HUES6 (cell line): ENCODE measurements at regions not wholly inside any gene's neighbourhood (a gene's known extent, or its start where the extent isn't known, plus 50 kb on each side); places are given as distances from the start of the nearest gene placed in this dataset.

Experiments
- H3K27ac ChIP-seq: 2 replicates; pipeline ENCODE4 v1.7.0; 2013; ENCODE audit warnings: low read depth, mild to moderate bottlenecking, low read length, inconsistent platforms
- H3K27me3 ChIP-seq: 2 replicates; pipeline ENCODE4 v1.6.1; 2013; ENCODE audit warnings: low read length; ENCODE audit not compliant: control insufficient read depth, insufficient read depth
- H3K36me3 ChIP-seq: 2 replicates; pipeline ENCODE4 v1.6.1; 2013; ENCODE audit warnings: low read length; ENCODE audit not compliant: control insufficient read depth, insufficient read depth
- H3K4me1 ChIP-seq: 2 replicates; pipeline ENCODE4 v1.6.1; 2013; ENCODE audit warnings: low read length; ENCODE audit not compliant: control insufficient read depth, insufficient read depth
- H3K4me3 ChIP-seq: 2 replicates; pipeline ENCODE4 v1.5.1; 2013; ENCODE audit warnings: low read depth, low read length
- H3K9ac ChIP-seq: one replicate; pipeline ENCODE4 v1.6.1; 2013; ENCODE audit warnings: mild to moderate bottlenecking, low read length
- H3K9me3 ChIP-seq: 2 replicates; pipeline ENCODE4 v1.6.1; 2013; ENCODE audit warnings: low read depth, low read length; ENCODE audit not compliant: control insufficient read depth, insufficient read depth

- Histone ChIP-seq H3K27ac (no peak overlapping the region), H3K9ac (no peak overlapping the region)
Measured at GRCh38 chr5:93249651-93250289, 331.2 kb downstream of the NR2F1-AS1 start.

DNA sequence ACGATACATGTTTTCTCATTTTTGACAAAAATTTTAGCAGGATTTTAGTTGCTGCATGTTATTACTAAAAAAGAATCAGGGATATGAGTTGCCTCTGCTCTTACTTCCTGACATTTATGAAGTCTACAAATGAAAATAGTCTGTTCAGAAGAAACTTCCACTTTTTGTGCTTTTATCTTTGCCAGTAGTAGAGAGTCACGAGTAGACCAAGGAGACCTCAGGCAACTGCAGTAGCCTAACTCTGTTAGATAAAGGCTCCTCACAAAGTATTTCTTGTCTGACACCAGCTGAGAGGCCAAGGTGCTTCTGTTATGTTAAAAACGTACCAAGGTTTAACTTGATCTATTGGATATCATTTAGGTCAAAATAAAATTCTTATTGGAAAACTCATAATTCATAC lies 333.9 kb downstream of the NR2F1-AS1 start:
- Histone ChIP-seq H3K4me3 (no peak overlapping the region), H3K9me3 (no peaks in the 10 kb centered on the region), H3K27ac (no peak overlapping the region), H3K27me3 (peaks cover 24% of the 10 kb centered on the region), H3K36me3 (no peaks in the 10 kb centered on the region), H3K4me1 (peaks cover 24% of the 10 kb centered on the region), H3K9ac (no peak overlapping the region)

More at GRCh38 chr5:93249651-93250289, 331.2 kb downstream of the NR2F1-AS1 start:
- Histone ChIP-seq H3K27me3 (peaks cover 22% of the 10 kb centered on the region), H3K36me3 (no peaks in the 10 kb centered on the region), H3K4me1 (peaks cover 16% of the 10 kb centered on the region), H3K9me3 (no peaks in the 10 kb centered on the region), H3K4me3 (no peak overlapping the region)

DNA sequence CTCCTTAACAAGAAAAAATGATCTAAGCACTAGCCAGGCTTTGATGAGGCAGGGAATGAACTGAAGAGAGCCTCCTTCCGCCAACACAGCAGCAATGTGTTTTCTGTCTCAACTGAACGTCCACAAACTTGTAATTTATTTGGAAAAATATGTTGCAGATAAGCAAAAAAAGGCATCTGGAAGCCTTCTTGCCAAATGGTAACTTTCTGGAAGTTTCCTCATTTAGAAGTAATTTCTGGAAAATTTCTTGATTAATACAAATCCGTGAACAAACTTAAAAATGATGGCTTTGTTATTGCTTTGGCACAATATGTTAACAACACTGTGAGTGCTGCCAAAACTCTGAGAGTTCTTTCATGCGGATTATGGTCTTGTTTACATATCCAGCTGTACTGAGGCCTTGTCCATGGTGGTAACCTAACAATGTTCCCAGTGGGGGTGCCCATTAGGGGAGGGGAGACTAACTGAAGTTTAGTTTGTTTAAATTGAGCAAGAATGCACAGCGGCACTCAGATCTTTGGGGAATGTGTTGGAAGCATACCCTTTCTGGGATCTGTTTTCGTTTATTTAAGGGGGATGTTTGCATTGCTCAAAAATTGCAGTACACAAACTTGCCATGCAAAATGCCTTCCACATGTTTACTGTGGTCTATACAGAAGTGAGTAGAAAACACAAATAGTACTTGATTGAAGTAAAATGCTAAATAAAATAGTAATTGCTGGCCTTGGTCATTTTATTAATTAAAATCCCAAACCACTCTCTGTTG lies 334.7 kb downstream of the NR2F1-AS1 start:
- no peak overlapping the region for H3K4me3 ChIP-seq
- peaks cover 24% of the 10 kb centered on the region for H3K4me1 ChIP-seq
- no peak overlapping the region for H3K9ac ChIP-seq
- peaks cover 24% of the 10 kb centered on the region for H3K27me3 ChIP-seq
- no peaks in the 10 kb centered on the region for H3K9me3 ChIP-seq
- H3K27ac ChIP-seq: no peak overlapping the region
- no peaks in the 10 kb centered on the region for H3K36me3 ChIP-seq

GRCh38 chr5:93245226-93245625 lies 335.8 kb downstream of the NR2F1-AS1 start:
- no peak overlapping the region for H3K9ac ChIP-seq
- peaks cover 24% of the 10 kb centered on the region for H3K27me3 ChIP-seq
- H3K9me3 ChIP-seq: no peaks in the 10 kb centered on the region
- H3K27ac ChIP-seq: no peak overlapping the region
- H3K4me1 ChIP-seq: peaks cover 24% of the 10 kb centered on the region
- no peak overlapping the region for H3K4me3 ChIP-seq
- H3K36me3 ChIP-seq: no peaks in the 10 kb centered on the region

GRCh38 chr5:93243481-93243880 lies 337.5 kb downstream of the NR2F1-AS1 start:
- Histone ChIP-seq H3K27me3 (peaks cover 24% of the 10 kb centered on the region), H3K9ac (no peak overlapping the region), H3K9me3 (no peaks in the 10 kb centered on the region), H3K27ac (no peak overlapping the region), H3K36me3 (no peaks in the 10 kb centered on the region), H3K4me3 (no peak overlapping the region), H3K4me1 (peaks cover 24% of the 10 kb centered on the region)

- H3K4me1 ChIP-seq: peaks cover 8% of the 10 kb centered on the region; the same call in 1 of the 2 replicates
Measured at GRCh38 chr5:93240228-93240834, 340.7 kb downstream of the NR2F1-AS1 start.

GRCh38 chr5:93236807-93237421 lies 344.1 kb downstream of the NR2F1-AS1 start:
- no peaks in the 10 kb centered on the region for H3K36me3 ChIP-seq
- no peak overlapping the region for H3K4me3 ChIP-seq
- H3K9ac ChIP-seq: no peak overlapping the region
- no peaks in the 10 kb centered on the region for H3K4me1 ChIP-seq
- H3K9me3 ChIP-seq: no peaks in the 10 kb centered on the region
- no peaks in the 10 kb centered on the region for H3K27me3 ChIP-seq
- no peak overlapping the region for H3K27ac ChIP-seq

More at GRCh38 chr5:93240228-93240834, 340.7 kb downstream of the NR2F1-AS1 start:
- H3K36me3 ChIP-seq: no peaks in the 10 kb centered on the region
- H3K27me3 ChIP-seq: peaks cover 7% of the 10 kb centered on the region; the same call in 1 of the 2 replicates
- H3K9me3 ChIP-seq: no peaks in the 10 kb centered on the region
- H3K9ac ChIP-seq: no peak overlapping the region
- H3K27ac ChIP-seq: no peak overlapping the region
- no peak overlapping the region for H3K4me3 ChIP-seq

DNA sequence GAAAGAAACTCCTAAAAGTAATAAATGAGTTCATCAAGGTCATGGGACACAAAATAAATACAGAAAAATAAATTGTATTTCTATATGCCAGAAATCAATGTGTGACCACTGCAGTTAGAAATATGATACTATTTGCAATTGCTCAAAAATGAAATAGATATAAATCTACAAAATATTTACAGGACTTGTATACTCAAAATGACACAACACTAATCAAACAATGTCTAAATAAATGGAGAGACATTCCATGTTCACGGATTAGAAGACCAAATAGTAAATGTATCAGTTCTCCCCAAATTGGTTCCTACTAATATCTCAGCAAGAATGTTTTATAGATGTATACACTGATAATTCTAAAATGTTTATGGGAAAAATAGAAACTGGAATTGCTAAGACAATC lies 345.3 kb downstream of the NR2F1-AS1 start:
- Histone ChIP-seq H3K36me3 (no peaks in the 10 kb centered on the region), H3K9me3 (no peaks in the 10 kb centered on the region), H3K4me3 (no peak overlapping the region), H3K27ac (no peak overlapping the region), H3K27me3 (no peaks in the 10 kb centered on the region), H3K9ac (no peak overlapping the region), H3K4me1 (no peaks in the 10 kb centered on the region)

DNA sequence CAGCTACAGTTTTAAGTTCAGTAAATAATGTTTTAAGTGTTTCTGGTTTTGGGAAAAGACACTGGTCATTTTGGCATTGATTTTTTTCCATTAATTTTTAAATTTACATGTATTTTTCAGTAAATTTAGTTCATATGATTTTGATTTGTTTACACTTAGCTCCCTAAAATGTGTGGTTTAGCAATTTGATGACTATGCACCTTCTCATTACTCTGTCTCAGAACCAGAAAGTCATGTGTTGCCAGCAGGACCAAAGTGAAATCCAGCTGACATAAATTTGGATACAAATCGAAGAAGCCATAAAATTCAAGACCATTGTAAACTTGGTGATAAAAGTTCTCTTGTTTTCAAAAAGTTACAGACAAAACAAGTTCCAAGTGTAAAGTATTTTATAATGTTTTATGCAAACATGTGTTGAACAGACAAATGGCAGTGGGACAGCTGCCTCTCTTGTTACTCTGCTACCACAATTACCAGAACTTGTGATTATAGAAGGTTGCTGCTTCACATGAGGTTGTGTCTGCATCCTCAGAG lies 354.8 kb downstream of the NR2F1-AS1 start:
- Histone ChIP-seq H3K27me3 (no peaks in the 10 kb centered on the region), H3K4me1 (no peaks in the 10 kb centered on the region), H3K36me3 (no peaks in the 10 kb centered on the region), H3K9ac (no peak overlapping the region), H3K4me3 (no peak overlapping the region), H3K27ac (no peak overlapping the region), H3K9me3 (no peaks in the 10 kb centered on the region)

- no peaks in the 10 kb centered on the region for H3K4me1 ChIP-seq
- no peak overlapping the region for H3K4me3 ChIP-seq
- H3K27ac ChIP-seq: no peak overlapping the region
- H3K9me3 ChIP-seq: no peaks in the 10 kb centered on the region
- H3K9ac ChIP-seq: no peak overlapping the region
- H3K36me3 ChIP-seq: no peaks in the 10 kb centered on the region
- no peaks in the 10 kb centered on the region for H3K27me3 ChIP-seq
Measured at GRCh38 chr5:93225748-93226147, 355.3 kb downstream of the NR2F1-AS1 start.
